Subcutaneous adipose tissue (tissue), 1 donor: ENCODE measurements at regions not wholly inside any gene's neighbourhood (a gene's known extent, or its start where the extent isn't known, plus 50 kb on each side); places are given as distances from the start of the nearest gene placed in this dataset.

Source experiments
- CTCF ChIP-seq: fragments of 450-650 bp; IDR thresholded peaks from one replicate; pipeline ENCODE4 v1.5.1; 2016; ENCODE audit warnings: low read depth, mild to moderate bottlenecking, control low read depth, antibody characterized with exemption, moderate library complexity

- no peak for TF ChIP-seq CTCF
Observed at GRCh38 chr3:64306745-64307144, 81.5 kb upstream of the PRICKLE2 start.

- TF ChIP-seq CTCF: no peak
Observed at GRCh38 chr3:64305731-64306130, 80.5 kb upstream of the PRICKLE2 start.

GRCh38 chr3:64304828-64305410 is 79.7 kb upstream of the PRICKLE2 start:
- TF ChIP-seq CTCF: no peak

- TF ChIP-seq CTCF: no peak
Observed at GRCh38 chr3:64303881-64304280, 78.6 kb upstream of the PRICKLE2 start.

- no peak for TF ChIP-seq CTCF
Observed at GRCh38 chr3:64303401-64303800, 78.1 kb upstream of the PRICKLE2 start.

GRCh38 chr3:64301476-64301875 is 76.2 kb upstream of the PRICKLE2 start:
- TF ChIP-seq CTCF: no peak

- no peak for TF ChIP-seq CTCF
Observed at GRCh38 chr3:64300790-64301423, 75.6 kb upstream of the PRICKLE2 start.
